Adrenal gland (tissue), 9 donors: ENCODE measurements at regions not wholly inside any gene's neighbourhood (a gene's known extent, or its start where the extent isn't known, plus 50 kb on each side); places are given as distances from the start of the nearest gene placed in this dataset.

Experiments
- DNase-seq, 7 donors: peaks; one replicate each; pipeline ENCODE4 v3.0.0-alpha.2; 2019 to 2020
- H3K27ac ChIP-seq, 5 donors: fragments of 200-600 bp; sonication (generic) in 4 of 5; 1 replicate in 3 of 5; 2 replicates in 2 of 5; pipeline versions ENCODE4 v1.5.1 to v1.8.0; 2016 to 2020; ENCODE audit warnings: mild to moderate bottlenecking in 1 of 5
- H3K27me3 ChIP-seq: fragments of 200-600 bp; 2 replicates; pipeline ENCODE4 v1.8.0; 2021
- H3K36me3 ChIP-seq, 2 donors: fragments of 200-600 bp; replicated peaks in 1 of 2; 1 replicate in 1 of 2; 2 replicates in 1 of 2; pipeline versions ENCODE4 v1.5.1 to v1.8.0; 2018 to 2022
- H3K4me1 ChIP-seq, 2 donors: fragments of 200-600 bp; replicated peaks in 1 of 2; 1 replicate in 1 of 2; 2 replicates in 1 of 2; pipeline versions ENCODE4 v1.5.1 to v1.8.0; 2018 to 2021
- H3K4me3 ChIP-seq, 4 donors: fragments of 200-600 bp; sonication (generic) in 3 of 4; one replicate each; pipeline ENCODE4 v1.5.1; 2016 to 2018
- H3K9me3 ChIP-seq, 3 donors: fragments of 200-600 bp; sonication (generic) in 1 of 3; replicated peaks in 1 of 3; 1 replicate in 2 of 3; 2 replicates in 1 of 3; pipeline versions ENCODE4 v1.5.1 to v1.8.0; 2016 to 2021
- CTCF ChIP-seq, 6 experiments: fragments of 450-650 bp in 4 of 6; fragments of 200-600 bp in 2 of 6; sonication (generic) in 1 of 6; IDR thresholded peaks; 1 replicate in 5 of 6; 2 replicates in 1 of 6; pipeline versions ENCODE4 v1.5.1 to v1.8.0; 2016 to 2021; ENCODE audit warnings: antibody characterized with exemption in 6 of 6, mild to moderate bottlenecking in 2 of 6, moderate library complexity in 1 of 6
- POLR2A ChIP-seq, 2 donors: fragments of 450-650 bp; IDR thresholded peaks; one replicate each; pipeline ENCODE4 v1.6.1; 2017; ENCODE audit warnings: antibody characterized with exemption in 2 of 2, mild to moderate bottlenecking in 2 of 2, moderate library complexity in 1 of 2
- WGBS, 4 donors: extraction: QIAGEN DNeasy Blood & Tissue Kit in 2 of 4; methylation state at CpG; one replicate each; pipeline versions ENCODE4 v1.1.5 to v1.1.7; 2013 to 2017; 5-methylcytosine and 5-hydroxymethylcytosine counted together
- intact Hi-C, 2 donors: fragments of 100-400 bp; cut with DNase I; formaldehyde crosslinking; loops; one replicate each; pipeline versions ENCODE4 v1.14.1 to v1.15.0; 2022 to 2023
- donor health status: healthy with polysubstance abuse.
- donor health status: Bipolar disorder and iron deficiency.
- donor health status: DM: yes; HTN: yes; CAD: no.
- donor health status: DM: no; HTN: no; CAD: no.
- donor health status: DM: no; HTN: no; CAD: no.

- TF ChIP-seq POLR2A (IDR thresholded peaks at IDR 0.05) (no peak), CTCF (IDR thresholded peaks at IDR 0.05) (no peak)
- DNase-seq = no peak
- H3K36me3 ChIP-seq = no peaks in the 10 kb centered on the region
- no peaks in the 10 kb centered on the region for H3K9me3 ChIP-seq
- no peaks in the 10 kb centered on the region for H3K27me3 ChIP-seq
- 56 to 79% (median 61%) methylated on average over 1 of the region's 1 CpG for WGBS, 4 donors
- H3K4me1 ChIP-seq = no peaks in the 10 kb centered on the region
- H3K27ac ChIP-seq = no peak overlapping the region
- intact Hi-C loops = no loop called here
- H3K4me3 ChIP-seq = no peak overlapping the region
Measured at GRCh38 chr2:184517402-184517801, 80.9 kb upstream of the ZNF804A start.

GRCh38 chr2:184520441-184520840 lies 77.9 kb upstream of the ZNF804A start:
- WGBS, 4 donors = 45 to 64% (median 55%) methylated on average over 1 of the region's 1 CpG

GRCh38 chr2:184523732-184524131 lies 74.6 kb upstream of the ZNF804A start:
- Histone ChIP-seq H3K4me1 (no peaks in the 10 kb centered on the region), H3K27me3 (no peaks in the 10 kb centered on the region), H3K4me3 (no peak overlapping the region), H3K9me3 (peaks cover 0 to 16% (median 0%) of the 10 kb centered on the region in 3 donors), H3K36me3 (no peaks in the 10 kb centered on the region), H3K27ac (no peak overlapping the region)
- intact Hi-C loops = no loop called here
- TF ChIP-seq CTCF (IDR thresholded peaks at IDR 0.05) (no peak), POLR2A (IDR thresholded peaks at IDR 0.05) (no peak)
- 76 to 90% (median 87%) methylated on average over 9 to 11 of the region's 11 CpGs for WGBS, 4 donors
- DNase-seq = no peak

More at GRCh38 chr2:184520441-184520840, 77.9 kb upstream of the ZNF804A start:
- Histone ChIP-seq H3K27ac (no peak overlapping the region), H3K4me3 (no peak overlapping the region), H3K36me3 (no peaks in the 10 kb centered on the region), H3K27me3 (no peaks in the 10 kb centered on the region), H3K4me1 (no peaks in the 10 kb centered on the region), H3K9me3 (no peaks in the 10 kb centered on the region)
- no peak for TF ChIP-seq POLR2A (IDR thresholded peaks at IDR 0.05)
- no peak for TF ChIP-seq CTCF (IDR thresholded peaks at IDR 0.05)
- no peak for DNase-seq
- intact Hi-C loops = no loop called here

GRCh38 chr2:184524551-184525382 lies 73.6 kb upstream of the ZNF804A start:
- no peak for TF ChIP-seq CTCF (IDR thresholded peaks at IDR 0.05)
- no peak for TF ChIP-seq POLR2A (IDR thresholded peaks at IDR 0.05)
- no peaks in the 10 kb centered on the region for H3K36me3 ChIP-seq
- intact Hi-C loops = no loop called here
- 79 to 87% (median 81%) methylated on average over 8 to 16 of the region's 16 CpGs for WGBS, 4 donors
- H3K9me3 ChIP-seq = peaks cover 0 to 16% (median 0%) of the 10 kb centered on the region in 3 donors
- no peak for DNase-seq
- H3K4me3 ChIP-seq = no peak overlapping the region
- no peak overlapping the region for H3K27ac ChIP-seq
- H3K4me1 ChIP-seq = no peaks in the 10 kb centered on the region
- H3K27me3 ChIP-seq = no peaks in the 10 kb centered on the region
